ENCODE measurements at regions not wholly inside any gene's neighbourhood (a gene's known extent, or its start where the extent isn't known, plus 50 kb on each side); places are given as distances from the start of the nearest gene placed in this dataset.

- ATAC-seq = no peak
- TF ChIP-seq ARNTL (CRISPR knock-in tag; IDR thresholded peaks at IDR 0.05; ENCODE audit: borderline replicate concordance, low read depth) (no peak), OSR1 (CRISPR knock-in tag; IDR thresholded peaks at IDR 0.05) (no peak), ZFP3 (CRISPR knock-in tag; IDR thresholded peaks at IDR 0.05) (no peak), PATZ1 (CRISPR knock-in tag; IDR thresholded peaks at IDR 0.05; ENCODE audit: borderline replicate concordance) (no peak), RARB (CRISPR knock-in tag; IDR thresholded peaks at IDR 0.05) (no peak), CSDC2 (CRISPR knock-in tag; IDR thresholded peaks at IDR 0.05) (no peak), TSHZ2 (CRISPR knock-in tag; IDR thresholded peaks at IDR 0.05) (no peak), TCF4 (CRISPR knock-in tag; IDR thresholded peaks at IDR 0.05; ENCODE audit: borderline replicate concordance) (no peak), SNAI2 (CRISPR knock-in tag; IDR thresholded peaks at IDR 0.05) (no peak), ZNF8 (CRISPR knock-in tag; IDR thresholded peaks at IDR 0.05) (no peak)
- TF ChIP-seq, protein P1, sequence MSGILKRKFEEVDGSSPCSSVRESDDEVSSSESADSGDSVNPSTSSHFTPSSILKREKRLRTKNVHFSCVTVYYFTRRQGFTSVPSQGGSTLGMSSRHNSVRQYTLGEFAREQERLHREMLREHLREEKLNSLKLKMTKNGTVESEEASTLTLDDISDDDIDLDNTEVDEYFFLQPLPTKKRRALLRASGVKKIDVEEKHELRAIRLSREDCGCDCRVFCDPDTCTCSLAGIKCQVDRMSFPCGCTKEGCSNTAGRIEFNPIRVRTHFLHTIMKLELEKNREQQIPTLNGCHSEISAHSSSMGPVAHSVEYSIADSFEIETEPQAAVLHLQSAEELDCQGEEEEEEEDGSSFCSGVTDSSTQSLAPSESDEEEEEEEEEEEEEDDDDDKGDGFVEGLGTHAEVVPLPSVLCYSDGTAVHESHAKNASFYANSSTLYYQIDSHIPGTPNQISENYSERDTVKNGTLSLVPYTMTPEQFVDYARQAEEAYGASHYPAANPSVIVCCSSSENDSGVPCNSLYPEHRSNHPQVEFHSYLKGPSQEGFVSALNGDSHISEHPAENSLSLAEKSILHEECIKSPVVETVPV (CRISPR knock-in tag; IDR thresholded peaks at IDR 0.05) = no peak
Measured at GRCh38 chr3:117489663-117490079, 780.1 kb downstream of the TUSC7 start.

DNA sequence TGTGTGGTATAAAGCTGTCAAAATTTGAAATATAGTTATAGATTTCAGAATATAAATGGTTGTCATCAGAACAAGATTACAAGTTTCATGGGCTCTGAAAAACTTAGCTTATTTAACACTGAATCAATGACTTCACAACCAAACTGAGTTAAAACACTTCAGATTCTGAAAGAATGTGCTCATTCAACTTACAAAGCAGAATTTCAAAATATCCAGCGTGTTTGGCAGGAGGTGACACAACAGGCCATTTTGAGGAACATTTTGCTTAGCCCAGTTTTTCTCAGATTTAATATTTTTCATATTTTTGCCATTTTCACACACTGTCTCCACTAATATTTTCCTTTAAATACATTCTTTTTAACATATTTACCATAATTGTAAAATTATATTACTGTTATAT, 781.1 kb downstream of the TUSC7 start:
- TF ChIP-seq, protein P2, sequence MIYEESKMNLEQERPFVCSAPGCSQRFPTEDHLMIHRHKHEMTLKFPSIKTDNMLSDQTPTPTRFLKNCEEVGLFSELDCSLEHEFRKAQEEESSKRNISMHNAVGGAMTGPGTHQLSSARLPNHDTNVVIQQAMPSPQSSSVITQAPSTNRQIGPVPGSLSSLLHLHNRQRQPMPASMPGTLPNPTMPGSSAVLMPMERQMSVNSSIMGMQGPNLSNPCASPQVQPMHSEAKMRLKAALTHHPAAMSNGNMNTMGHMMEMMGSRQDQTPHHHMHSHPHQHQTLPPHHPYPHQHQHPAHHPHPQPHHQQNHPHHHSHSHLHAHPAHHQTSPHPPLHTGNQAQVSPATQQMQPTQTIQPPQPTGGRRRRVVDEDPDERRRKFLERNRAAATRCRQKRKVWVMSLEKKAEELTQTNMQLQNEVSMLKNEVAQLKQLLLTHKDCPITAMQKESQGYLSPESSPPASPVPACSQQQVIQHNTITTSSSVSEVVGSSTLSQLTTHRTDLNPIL (CRISPR knock-in tag; IDR thresholded peaks at IDR 0.05; ENCODE audit: low read depth) = no peak
- TF ChIP-seq ZNF565 (CRISPR knock-in tag; conservative IDR thresholded peaks at IDR 0.05; ENCODE audit: low read depth) (no peak), ARNTL (CRISPR knock-in tag; IDR thresholded peaks at IDR 0.05; ENCODE audit: borderline replicate concordance, low read depth) (no peak), TCF4 (CRISPR knock-in tag; IDR thresholded peaks at IDR 0.05; ENCODE audit: borderline replicate concordance) (no peak), PATZ1 (CRISPR knock-in tag; IDR thresholded peaks at IDR 0.05; ENCODE audit: borderline replicate concordance) (no peak), ZFP30 (CRISPR knock-in tag; IDR thresholded peaks at IDR 0.05) (no peak), BACH2 (CRISPR knock-in tag; IDR thresholded peaks at IDR 0.05; ENCODE audit: borderline replicate concordance) (no peak), GLIS3 (CRISPR knock-in tag; IDR thresholded peaks at IDR 0.05) (no peak), ZNF8 (CRISPR knock-in tag; IDR thresholded peaks at IDR 0.05) (no peak), ZC3H10 (CRISPR knock-in tag; IDR thresholded peaks at IDR 0.05) (no peak)
- ATAC-seq = no peak

- no peak for TF ChIP-seq PPARA (CRISPR knock-in tag; IDR thresholded peaks at IDR 0.05; ENCODE audit: borderline replicate concordance)
- no peak for ATAC-seq
Measured at GRCh38 chr3:117495620-117496019, 786.0 kb downstream of the TUSC7 start.

DNA sequence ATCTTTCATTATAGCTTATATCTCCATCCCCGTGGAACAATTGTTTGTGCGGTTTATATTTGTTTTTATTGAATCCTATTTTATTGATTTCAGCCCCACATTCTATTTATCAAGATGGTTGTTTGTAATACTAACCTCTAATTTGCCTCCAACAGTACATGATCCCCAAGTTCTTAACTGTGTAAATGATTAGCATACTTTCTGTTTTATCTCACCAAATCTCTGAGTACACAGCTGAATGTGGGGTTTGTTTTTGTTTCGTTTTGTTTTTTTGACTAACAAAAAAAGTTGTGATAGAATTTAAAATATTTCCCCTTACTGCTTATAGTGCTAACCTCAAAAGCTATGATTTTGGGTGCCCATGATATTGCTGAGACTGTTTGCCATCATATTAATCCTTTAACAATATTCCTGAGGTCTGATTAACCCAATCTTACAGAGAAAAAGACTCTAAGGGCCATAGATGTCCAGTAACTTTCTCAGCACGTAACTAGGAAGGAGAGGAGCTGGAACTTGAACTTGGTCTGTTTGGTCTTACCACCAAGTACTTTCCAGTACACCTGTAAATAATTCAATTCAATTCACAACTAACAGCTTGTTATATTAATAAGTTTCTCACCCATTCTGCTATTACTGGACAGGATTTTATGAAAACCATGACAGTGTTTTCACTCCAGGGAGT, 789.8 kb downstream of the TUSC7 start:
- ATAC-seq = no peak
- TF ChIP-seq BACH2 (CRISPR knock-in tag; IDR thresholded peaks at IDR 0.05; ENCODE audit: borderline replicate concordance) (no peak), CSDC2 (CRISPR knock-in tag; IDR thresholded peaks at IDR 0.05) (no peak), ZNF8 (CRISPR knock-in tag; IDR thresholded peaks at IDR 0.05) (no peak), GLIS3 (CRISPR knock-in tag; IDR thresholded peaks at IDR 0.05) (no peak)
- TF ChIP-seq, protein P1 (CRISPR knock-in tag; IDR thresholded peaks at IDR 0.05) = no peak

All from SK-N-SH treated with all-trans-retinoic acid at 6 μM for 48 hours (cell line).